C4-2B (cell line): ENCODE measurements at regions not wholly inside any gene's neighbourhood (a gene's known extent, or its start where the extent isn't known, plus 50 kb on each side); places are given as distances from the start of the nearest gene placed in this dataset.
"Not testable (repeated sequence)": the region's sequence is repeated elsewhere in the genome, so short reads cannot be mapped to it uniquely, and the experiment has no call there.

Source experiments
- H3K27ac ChIP-seq: fragments of 450-650 bp; 2 replicates; pipeline ENCODE4 v1.5.1; 2017
- CTCF ChIP-seq: fragments of 450-650 bp; conservative IDR thresholded peaks from 2 replicates; pipeline ENCODE4 v1.5.1; 2017; ENCODE audit warnings: mild to moderate bottlenecking
- ZFX ChIP-seq: fragments of 450-650 bp; IDR thresholded peaks from 2 replicates; pipeline ENCODE4 v1.6.1; 2017

GRCh38 chr5:144638787-144639186 lies 468.1 kb downstream of the KCTD16 start:
- TF ChIP-seq ZFX (no peak), CTCF (no peak)

GRCh38 chr5:144634138-144634537 lies 463.5 kb downstream of the KCTD16 start:
- no peak overlapping the region for H3K27ac ChIP-seq
- TF ChIP-seq ZFX = no peak
- no peak for TF ChIP-seq CTCF

More at GRCh38 chr5:144638787-144639186, 468.1 kb downstream of the KCTD16 start:
- no peak overlapping the region for H3K27ac ChIP-seq

GRCh38 chr5:144598451-144599068 lies 427.9 kb downstream of the KCTD16 start:
- TF ChIP-seq CTCF (no peak), ZFX (no peak)

GRCh38 chr5:144596517-144596916 lies 425.8 kb downstream of the KCTD16 start:
- TF ChIP-seq CTCF (no peak), ZFX (no peak)
- no peak overlapping the region for H3K27ac ChIP-seq

More at GRCh38 chr5:144598451-144599068, 427.9 kb downstream of the KCTD16 start:
- H3K27ac ChIP-seq = no peak overlapping the region

- no peak overlapping the region for H3K27ac ChIP-seq
- TF ChIP-seq CTCF (no peak), ZFX (no peak)
Observed at GRCh38 chr5:144594919-144595318, 424.2 kb downstream of the KCTD16 start.

GRCh38 chr5:144594234-144594633 lies 423.6 kb downstream of the KCTD16 start:
- not testable (repeated sequence) for H3K27ac ChIP-seq

- TF ChIP-seq CTCF (no peak), ZFX (no peak)
- no peak overlapping the region for H3K27ac ChIP-seq
Observed at GRCh38 chr5:144585681-144586080, 415.0 kb downstream of the KCTD16 start.
